ENCODE measurements at regions not wholly inside any gene's neighbourhood (a gene's known extent, or its start where the extent isn't known, plus 50 kb on each side); places are given as distances from the start of the nearest gene placed in this dataset.

- TF ChIP-seq CTCF (conservative IDR thresholded peaks at IDR 0.05; ENCODE audit: low read depth, low read length) (no peak), EZH2 (IDR thresholded peaks at IDR 0.05; ENCODE audit: low read length, unreplicated experiment) (no peak)
These were observed 87.0 kb upstream of the NDP start for GRCh38 chrX:44060221-44060620.
